GM21576 (cell line): ENCODE measurements at regions not wholly inside any gene's neighbourhood (a gene's known extent, or its start where the extent isn't known, plus 50 kb on each side); places are given as distances from the start of the nearest gene placed in this dataset.

Experiments
- ATAC-seq: cut with Tn5 transposase; IDR thresholded peaks from one replicate; pipeline ENCODE4 v1.9.1; 2021; ENCODE audit warnings: mild to moderate bottlenecking, moderate library complexity; ENCODE audit not compliant: unreplicated experiment

DNA sequence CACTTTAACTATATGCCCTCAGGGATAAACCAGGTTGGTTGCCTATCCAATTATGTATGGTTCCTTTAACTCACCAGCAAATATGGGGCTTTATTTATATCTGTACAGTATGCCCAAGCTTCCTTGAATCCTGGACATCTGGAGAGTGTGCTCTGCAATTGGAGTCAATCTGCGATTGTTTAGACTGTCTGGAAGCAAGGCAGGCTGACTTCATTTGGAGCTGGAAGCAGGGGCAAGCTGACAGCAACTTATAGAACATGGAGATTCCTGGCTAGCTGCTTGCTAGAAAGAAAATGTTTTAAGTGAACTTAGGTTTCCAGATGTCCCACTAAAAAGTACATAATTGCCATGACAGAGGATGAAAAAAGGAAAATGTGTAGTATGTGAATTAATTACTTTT lies 63.7 kb upstream of the TPRG1 start:
- ATAC-seq = no peak

DNA sequence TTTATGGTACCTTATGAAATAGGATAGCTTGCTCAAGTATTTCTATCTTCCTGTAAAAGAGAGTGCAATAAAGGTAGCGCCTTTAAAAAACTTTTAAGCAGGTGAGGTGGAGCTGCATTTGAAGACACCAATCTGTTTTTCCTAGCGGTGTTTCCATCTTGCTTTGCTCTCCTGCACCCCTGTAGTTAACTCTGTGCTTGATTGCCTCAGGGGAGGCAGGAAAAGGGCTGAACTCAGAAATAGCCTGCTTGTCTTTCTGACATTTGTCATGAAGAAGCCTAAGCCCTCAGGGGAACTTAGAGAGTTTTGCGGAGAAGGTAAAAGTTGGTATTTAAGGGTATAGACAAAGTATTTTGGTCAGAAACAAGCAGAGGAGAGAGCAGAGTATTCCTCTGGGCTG lies 63.0 kb upstream of the TPRG1 start:
- ATAC-seq = no peak

DNA sequence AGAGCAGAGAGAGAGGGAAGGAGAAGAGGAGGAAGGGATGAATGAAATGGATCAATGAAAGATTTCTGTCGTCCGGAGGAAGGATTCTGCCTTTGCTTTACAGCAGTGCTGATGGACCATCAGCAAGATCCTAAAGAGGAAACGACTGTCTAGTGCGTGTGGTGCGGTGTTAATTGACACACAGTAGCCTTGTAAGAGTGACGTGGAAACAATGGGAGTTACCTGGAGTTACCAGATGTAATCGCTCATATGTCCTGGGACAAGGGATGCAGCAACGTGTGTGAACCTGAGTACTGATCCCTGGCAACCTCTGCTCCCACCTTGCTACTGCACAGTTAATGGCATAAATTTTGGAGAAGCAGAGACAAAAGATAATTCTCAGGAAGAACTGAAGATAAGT lies 62.6 kb upstream of the TPRG1 start:
- ATAC-seq = no peak

DNA sequence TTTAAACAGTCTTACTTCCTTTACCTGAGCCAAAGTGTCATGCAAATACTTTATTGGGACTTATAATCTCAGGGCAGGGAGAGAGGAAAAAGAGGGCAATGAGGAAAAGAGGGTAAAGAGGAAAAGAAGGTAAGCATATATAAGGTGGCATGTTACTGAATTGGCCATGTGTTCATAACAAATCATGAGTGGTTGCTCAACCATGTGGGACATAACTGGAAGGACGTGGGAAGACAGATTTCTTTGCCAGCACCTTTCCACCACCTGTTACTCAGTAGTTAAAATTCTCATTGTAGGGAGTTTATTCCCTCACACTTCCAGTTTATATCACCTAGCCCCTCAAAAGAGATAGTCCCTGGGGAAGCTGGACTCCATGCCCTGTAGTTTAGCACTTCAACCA lies 54.7 kb upstream of the TPRG1 start:
- no peak for ATAC-seq

DNA sequence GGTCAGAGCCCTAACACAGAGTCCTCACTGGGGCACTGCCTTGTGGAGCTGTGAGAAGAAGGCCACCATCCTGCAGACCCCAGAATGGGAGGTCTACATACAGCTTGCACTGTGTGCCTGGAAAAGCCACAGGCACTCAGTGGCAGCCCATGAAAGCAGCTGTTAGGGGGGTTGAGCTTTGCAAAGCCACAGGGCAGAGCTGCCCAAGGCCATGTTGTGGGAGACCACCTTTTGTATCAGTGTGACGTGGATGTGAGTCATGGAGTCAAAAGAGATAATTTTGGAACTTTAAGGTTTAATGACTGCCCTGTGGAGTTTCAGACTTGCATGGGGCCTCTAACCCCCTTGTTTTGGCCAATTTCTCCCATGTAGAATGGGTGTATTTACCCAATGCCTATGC lies 52.9 kb upstream of the TPRG1 start:
- ATAC-seq = no peak

DNA sequence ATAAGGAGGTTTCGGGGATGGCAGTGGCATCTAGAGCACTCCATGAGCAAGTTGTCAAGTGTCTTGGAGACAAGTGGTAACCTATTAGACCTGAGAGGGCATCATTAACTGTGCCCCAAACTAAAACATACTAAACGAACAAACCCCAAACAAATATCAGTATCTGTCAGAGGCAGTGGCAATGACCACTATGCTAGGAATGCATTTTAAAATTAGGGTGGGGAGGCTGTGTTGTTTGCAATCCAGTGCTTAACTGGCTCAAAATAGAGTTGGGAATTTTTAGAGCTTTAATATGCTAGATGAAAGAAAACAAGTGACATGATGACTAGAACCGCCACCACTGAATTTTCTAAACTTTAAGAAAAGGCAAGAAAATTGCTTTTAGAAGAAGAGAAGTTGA lies 51.8 kb upstream of the TPRG1 start:
- ATAC-seq = no peak

DNA sequence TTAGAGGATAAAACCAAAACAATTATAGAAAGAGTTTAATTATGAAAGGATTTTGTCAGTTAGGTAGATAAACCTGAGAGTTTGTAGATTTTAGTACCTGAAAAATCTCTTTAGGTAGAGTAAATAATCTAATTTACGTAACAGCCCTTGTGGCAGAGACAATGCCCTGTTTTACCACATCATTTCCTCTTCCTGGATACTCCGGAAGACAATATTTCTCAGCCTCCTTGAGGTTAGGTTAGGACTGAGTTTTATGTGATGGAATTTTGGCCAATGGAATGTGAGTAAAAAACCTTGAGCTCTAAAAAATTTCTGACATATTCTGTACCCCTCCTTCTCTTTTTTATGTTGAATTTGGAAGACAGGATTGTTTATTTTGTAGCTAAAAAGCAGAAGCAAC lies 50.7 kb upstream of the TPRG1 start:
- ATAC-seq = no peak
